Neural progenitor cell (in vitro differentiated cells): ENCODE measurements at regions not wholly inside any gene's neighbourhood (a gene's known extent, or its start where the extent isn't known, plus 50 kb on each side); places are given as distances from the start of the nearest gene placed in this dataset.
A peak's percentile ranks its signal among the peaks of the same experiment; 100 is the strongest.

Experiments
- DNase-seq: peaks from one replicate; pipeline ENCODE4 v3.0.0-alpha.2; 2016; ENCODE audit warnings: low spot score
- H2AFZ ChIP-seq: fragments of 200-600 bp; sonication (generic); replicated peaks from 2 replicates; pipeline ENCODE4 v1.6.1; 2016; ENCODE audit warnings: antibody characterized with exemption
- H3F3A ChIP-seq: fragments of 200-600 bp; sonication (generic); 2 replicates; pipeline ENCODE4 v1.6.1; 2016; ENCODE audit warnings: antibody characterized with exemption, low read depth
- H3K27ac ChIP-seq: fragments of 200-600 bp; sonication (generic); 2 replicates; pipeline ENCODE4 v1.5.1; 2016; ENCODE audit warnings: mild to moderate bottlenecking
- H3K27me3 ChIP-seq: fragments of 200-600 bp; sonication (generic); 2 replicates; pipeline ENCODE4 v1.6.1; 2016; ENCODE audit warnings: mild to moderate bottlenecking, moderate library complexity
- H3K36me3 ChIP-seq: fragments of 200-600 bp; sonication (generic); 2 replicates; pipeline ENCODE4 v1.5.1; 2016
- H3K4me1 ChIP-seq: fragments of 200-600 bp; sonication (generic); 2 replicates; pipeline ENCODE4 v1.6.1; 2016; ENCODE audit warnings: mixed run types
- H3K4me2 ChIP-seq: fragments of 200-600 bp; sonication (generic); 2 replicates; pipeline ENCODE4 v1.6.1; 2016
- H3K4me3 ChIP-seq: fragments of 200-600 bp; sonication (generic); 2 replicates; pipeline ENCODE4 v1.5.1; 2016
- H3K79me2 ChIP-seq: fragments of 200-600 bp; sonication (generic); 2 replicates; pipeline ENCODE4 v1.6.1; 2016; ENCODE audit warnings: low read depth
- H3K9ac ChIP-seq: fragments of 200-600 bp; sonication (generic); 2 replicates; pipeline ENCODE4 v1.6.1; 2016
- H3K9me3 ChIP-seq: fragments of 200-600 bp; sonication (generic); 2 replicates; pipeline ENCODE4 v1.5.1; 2016; ENCODE audit warnings: low read depth
- H4K20me1 ChIP-seq: fragments of 200-600 bp; sonication (generic); 2 replicates; pipeline ENCODE4 v1.6.1; 2016; ENCODE audit warnings: low read depth
- H3K27ac Mint-ChIP-seq: 3 replicates; pipeline ENCODE4 v1.8.0; 2021; ENCODE audit warnings: mixed read lengths
- H3K27me3 Mint-ChIP-seq: 2 replicates; pipeline ENCODE4 v1.8.0; 2022; ENCODE audit warnings: low read depth, mild to moderate bottlenecking, inconsistent platforms, moderate library complexity, mixed read lengths; ENCODE audit not compliant: insufficient read depth
- H3K36me3 Mint-ChIP-seq: 3 replicates; pipeline ENCODE4 v1.8.0; 2021; ENCODE audit warnings: mixed read lengths
- H3K4me1 Mint-ChIP-seq: 3 replicates; pipeline ENCODE4 v1.8.0; 2021; ENCODE audit warnings: mixed read lengths
- H3K4me3 Mint-ChIP-seq: 3 replicates; pipeline ENCODE4 v1.8.0; 2021; ENCODE audit warnings: mild to moderate bottlenecking, moderate library complexity, mixed read lengths
- H3K9me3 Mint-ChIP-seq: 3 replicates; pipeline ENCODE4 v1.8.0; 2020; ENCODE audit warnings: mixed read lengths
- CTCF ChIP-seq: fragments of 200-600 bp; sonication (generic); IDR thresholded peaks from 2 replicates; pipeline ENCODE4 v1.5.1; 2017; ENCODE audit warnings: antibody characterized with exemption, mild to moderate bottlenecking
- EZH2 ChIP-seq: fragments of 200-600 bp; sonication (generic); IDR thresholded peaks from 2 replicates; pipeline ENCODE4 v1.6.1; 2017; ENCODE audit warnings: antibody characterized with exemption, mild to moderate bottlenecking, moderate library complexity
- EZH2phosphoT487 ChIP-seq: fragments of 200-600 bp; sonication (generic); IDR thresholded peaks from 2 replicates; pipeline ENCODE4 v1.6.1; 2017; ENCODE audit warnings: antibody characterized with exemption

- H3K27ac ChIP-seq = no peak overlapping the region
- no peaks in the 10 kb centered on the region for H4K20me1 ChIP-seq
- no peak overlapping the region for H3K4me3 ChIP-seq
- Mint-ChIP-seq H3K36me3 (no peaks in the 10 kb centered on the region), H3K4me3 (no peak overlapping the region), H3K27ac (peak overlapping the region; percentile 60), H3K27me3 (peaks cover 5% of the 10 kb centered on the region), H3K4me1 (peaks cover 5% of the 10 kb centered on the region), H3K9me3 (peaks cover 7% of the 10 kb centered on the region)
- no peaks in the 10 kb centered on the region for H3K36me3 ChIP-seq
- no peak overlapping the region for H3K9ac ChIP-seq
- TF ChIP-seq CTCF = no peak
- no peak for TF ChIP-seq EZH2phosphoT487
- no peak for TF ChIP-seq EZH2
- peaks cover 9% of the 10 kb centered on the region for H3K4me1 ChIP-seq
- peak overlapping the region; percentile 76 for H2AFZ ChIP-seq
- H3K9me3 ChIP-seq = no peaks in the 10 kb centered on the region
- H3K79me2 ChIP-seq = no peaks in the 10 kb centered on the region
- H3K27me3 ChIP-seq = no peaks in the 10 kb centered on the region
- no peak overlapping the region for H3K4me2 ChIP-seq
- H3F3A ChIP-seq = no peaks in the 10 kb centered on the region
- DNase-seq = no peak
These were observed 78.1 kb upstream of the SPATA31C2 start for GRCh38 chr9:88216126-88216995.

GRCh38 chr9:88215196-88216125 lies 77.2 kb upstream of the SPATA31C2 start:
- H3K4me1 Mint-ChIP-seq = no peaks in the 10 kb centered on the region
- H3F3A ChIP-seq = no peaks in the 10 kb centered on the region
- no peaks in the 10 kb centered on the region for H3K36me3 ChIP-seq
- H3K4me1 ChIP-seq = peaks cover 4% of the 10 kb centered on the region
- no peaks in the 10 kb centered on the region for H3K27me3 ChIP-seq
- no peak overlapping the region for H3K9ac ChIP-seq
- no peaks in the 10 kb centered on the region for H3K36me3 Mint-ChIP-seq
- no peak overlapping the region for H3K27ac ChIP-seq
- H3K27me3 Mint-ChIP-seq = peaks cover 3% of the 10 kb centered on the region
- TF ChIP-seq CTCF (no peak), EZH2 (no peak), EZH2phosphoT487 (no peak)
- no peak overlapping the region for H3K27ac Mint-ChIP-seq
- peaks cover 7% of the 10 kb centered on the region for H3K9me3 Mint-ChIP-seq
- H3K4me2 ChIP-seq = no peak overlapping the region
- H3K9me3 ChIP-seq = no peaks in the 10 kb centered on the region
- DNase-seq = no peak
- no peaks in the 10 kb centered on the region for H3K79me2 ChIP-seq
- no peak overlapping the region for H3K4me3 ChIP-seq
- H4K20me1 ChIP-seq = no peaks in the 10 kb centered on the region
- no peak overlapping the region for H2AFZ ChIP-seq
- H3K4me3 Mint-ChIP-seq = no peak overlapping the region

- H3F3A ChIP-seq = no peaks in the 10 kb centered on the region
- Mint-ChIP-seq H3K4me1 (peaks cover 6% of the 10 kb centered on the region), H3K4me3 (no peak overlapping the region), H3K27me3 (peaks cover 2% of the 10 kb centered on the region), H3K9me3 (no peaks in the 10 kb centered on the region), H3K36me3 (no peaks in the 10 kb centered on the region), H3K27ac (no peak overlapping the region)
- no peaks in the 10 kb centered on the region for H3K79me2 ChIP-seq
- no peak overlapping the region for H3K4me3 ChIP-seq
- TF ChIP-seq EZH2phosphoT487 (no peak), CTCF (no peak), EZH2 (no peak)
- H3K9me3 ChIP-seq = no peaks in the 10 kb centered on the region
- no peak overlapping the region for H3K9ac ChIP-seq
- no peaks in the 10 kb centered on the region for H3K4me1 ChIP-seq
- no peaks in the 10 kb centered on the region for H4K20me1 ChIP-seq
- no peak overlapping the region for H3K27ac ChIP-seq
- H3K27me3 ChIP-seq = no peaks in the 10 kb centered on the region
- no peak for DNase-seq
- H3K36me3 ChIP-seq = no peaks in the 10 kb centered on the region
- H3K4me2 ChIP-seq = no peak overlapping the region
- no peak overlapping the region for H2AFZ ChIP-seq
These were observed 64.0 kb upstream of the SPATA31C2 start for GRCh38 chr9:88202321-88202720.
